ENCODE measurements at regions not wholly inside any gene's neighbourhood (a gene's known extent, or its start where the extent isn't known, plus 50 kb on each side); places are given as distances from the start of the nearest gene placed in this dataset.

DNA sequence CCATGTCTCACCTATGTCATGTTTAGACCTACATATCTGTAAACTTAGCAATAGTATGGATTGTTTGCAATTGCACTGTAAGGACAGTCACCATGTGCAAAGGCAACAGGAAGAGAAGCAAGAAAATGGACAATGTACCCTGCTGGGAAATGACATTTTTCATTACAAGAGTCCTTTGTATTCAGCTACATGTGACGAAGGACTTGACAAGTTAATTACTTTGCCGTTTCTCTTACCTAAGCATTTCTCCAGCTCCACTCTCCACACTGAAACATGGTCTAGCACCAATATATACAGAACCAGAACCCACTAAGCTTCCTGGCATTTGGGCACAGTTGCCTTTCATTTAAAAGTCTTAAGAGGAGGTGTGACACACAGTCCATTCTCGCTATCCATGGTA lies 76.6 kb upstream of the PFKP start:
- TF ChIP-seq, protein P1, sequence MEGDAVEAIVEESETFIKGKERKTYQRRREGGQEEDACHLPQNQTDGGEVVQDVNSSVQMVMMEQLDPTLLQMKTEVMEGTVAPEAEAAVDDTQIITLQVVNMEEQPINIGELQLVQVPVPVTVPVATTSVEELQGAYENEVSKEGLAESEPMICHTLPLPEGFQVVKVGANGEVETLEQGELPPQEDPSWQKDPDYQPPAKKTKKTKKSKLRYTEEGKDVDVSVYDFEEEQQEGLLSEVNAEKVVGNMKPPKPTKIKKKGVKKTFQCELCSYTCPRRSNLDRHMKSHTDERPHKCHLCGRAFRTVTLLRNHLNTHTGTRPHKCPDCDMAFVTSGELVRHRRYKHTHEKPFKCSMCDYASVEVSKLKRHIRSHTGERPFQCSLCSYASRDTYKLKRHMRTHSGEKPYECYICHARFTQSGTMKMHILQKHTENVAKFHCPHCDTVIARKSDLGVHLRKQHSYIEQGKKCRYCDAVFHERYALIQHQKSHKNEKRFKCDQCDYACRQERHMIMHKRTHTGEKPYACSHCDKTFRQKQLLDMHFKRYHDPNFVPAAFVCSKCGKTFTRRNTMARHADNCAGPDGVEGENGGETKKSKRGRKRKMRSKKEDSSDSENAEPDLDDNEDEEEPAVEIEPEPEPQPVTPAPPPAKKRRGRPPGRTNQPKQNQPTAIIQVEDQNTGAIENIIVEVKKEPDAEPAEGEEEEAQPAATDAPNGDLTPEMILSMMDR (IDR thresholded peaks at IDR 0.05 in 8 of 11, conservative IDR thresholded peaks at IDR 0.05 in 3 of 11) = no peak
- no peak for TF ChIP-seq POLR2A (IDR thresholded peaks at IDR 0.05)
- TF ChIP-seq POLR2AphosphoS5 (IDR thresholded peaks at IDR 0.05) = no peak

Data from spleen (tissue), 7 donors.